ENCODE measurements at regions not wholly inside any gene's neighbourhood (a gene's known extent, or its start where the extent isn't known, plus 50 kb on each side); places are given as distances from the start of the nearest gene placed in this dataset.

DNA sequence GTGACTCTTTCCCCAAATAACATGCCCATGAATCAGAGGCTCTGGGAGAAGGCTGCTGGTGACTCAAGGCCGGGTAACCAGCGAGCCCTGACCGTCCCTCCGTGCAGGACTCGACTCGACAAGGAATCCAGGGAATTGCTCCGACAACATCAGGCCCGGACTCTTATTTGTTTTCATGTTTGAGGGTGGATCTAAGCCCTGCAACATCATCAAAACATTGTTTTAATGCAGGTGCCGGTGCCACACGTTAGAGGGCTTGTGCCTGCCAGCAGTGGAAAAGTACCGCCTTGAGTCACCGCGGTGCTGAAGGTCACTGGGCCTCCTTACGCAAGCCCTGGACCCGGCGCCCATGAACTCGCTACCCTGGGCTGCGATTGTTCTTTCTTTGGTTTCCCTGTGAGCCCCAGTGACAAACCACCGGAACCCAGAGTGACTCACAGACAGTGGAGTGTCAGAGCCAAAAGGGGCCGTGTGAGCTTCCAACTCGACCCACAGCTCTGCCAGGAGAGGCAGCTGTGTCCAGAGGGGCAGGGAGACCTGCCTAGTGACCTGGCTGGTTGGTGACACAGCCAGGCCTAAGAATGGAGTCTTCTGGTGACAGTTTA is 139.4 kb upstream of the SHH start:
- Mint-ChIP-seq H3K4me1 (ENCODE audit: insufficient read depth, unreplicated experiment) (peaks cover 28% of the 10 kb centered on the region), H3K9me3 (ENCODE audit: unreplicated experiment) (no peaks in the 10 kb centered on the region), H3K4me3 (ENCODE audit: unreplicated experiment) (peak overlapping the region; percentile 52), H3K36me3 (ENCODE audit: insufficient read depth, unreplicated experiment) (peaks cover 2% of the 10 kb centered on the region), H3K27me3 (ENCODE audit: insufficient read depth, unreplicated experiment) (peaks cover 5% of the 10 kb centered on the region), H3K27ac (ENCODE audit: low read depth, unreplicated experiment) (peak overlapping the region; percentile 90)
- ChIA-PET POLR2A (interaction anchor here (0.7 to 4.9 kb wide), 8 partner anchors 10 to 90 kb away, joined by 3 to 25 read pairs (median 4); no protein-coding TSS in a partner anchor), CTCF (interaction anchor here (0.6 to 1.3 kb wide), 4 partner anchors 10 to 105 kb away, joined by 3 to 5 read pairs (median 4); no protein-coding TSS in a partner anchor)
- no TSS peak for BruUV-seq (replicated peaks)
- TF ChIP-seq CTCF (IDR thresholded peaks at IDR 0.05; ENCODE audit: unreplicated experiment), result no peak
- peak; percentile 97 for DNase-seq (ENCODE audit: unreplicated experiment)
- intact Hi-C loops (cut with micrococcal nuclease), result loop anchor here (1.0 to 5.0 kb wide), 3 partner anchors 32 to 134 kb away; no protein-coding TSS in a partner anchor

DNA sequence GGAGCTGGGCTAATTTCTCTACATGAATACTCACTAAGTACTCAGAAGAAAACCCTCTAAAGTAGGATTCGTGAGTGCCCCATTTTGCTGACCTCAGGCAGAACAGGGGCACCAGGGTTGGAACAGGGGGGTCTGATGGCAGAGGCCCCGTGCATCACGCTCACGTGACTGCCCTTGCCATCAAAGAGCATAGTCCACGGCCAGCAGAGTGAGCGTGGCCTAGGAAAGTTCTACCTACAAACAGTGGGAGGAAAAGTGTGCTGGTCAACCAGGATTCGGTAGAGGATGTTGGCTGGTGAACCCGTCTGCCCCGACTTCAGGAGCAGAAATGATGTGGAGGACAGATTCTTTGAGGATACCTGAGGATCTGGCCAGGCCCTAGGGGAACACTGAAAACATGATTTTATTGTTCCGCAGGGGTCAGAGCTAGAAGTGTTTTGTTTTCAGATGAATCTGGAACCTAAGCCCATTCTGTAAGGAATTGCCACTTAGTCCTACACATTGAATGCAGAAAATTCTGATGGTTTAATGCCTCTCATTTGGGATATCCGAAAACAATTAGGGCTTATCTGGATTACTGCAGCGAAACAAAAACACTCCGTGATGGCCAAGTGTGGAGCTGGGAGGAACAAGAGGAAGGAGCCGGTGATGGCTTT is 138.8 kb upstream of the SHH start:
- no peak for TF ChIP-seq CTCF (IDR thresholded peaks at IDR 0.05; ENCODE audit: unreplicated experiment)
- Mint-ChIP-seq H3K27me3 (ENCODE audit: insufficient read depth, unreplicated experiment) (peaks cover 12% of the 10 kb centered on the region), H3K27ac (ENCODE audit: low read depth, unreplicated experiment) (peak overlapping the region; percentile 90), H3K4me1 (ENCODE audit: insufficient read depth, unreplicated experiment) (peaks cover 32% of the 10 kb centered on the region), H3K4me3 (ENCODE audit: unreplicated experiment) (peak overlapping the region; percentile 52), H3K9me3 (ENCODE audit: unreplicated experiment) (no peaks in the 10 kb centered on the region), H3K36me3 (ENCODE audit: insufficient read depth, unreplicated experiment) (peaks cover 7% of the 10 kb centered on the region)
- ChIA-PET CTCF (interaction anchor here (0.6 to 1.3 kb wide), 4 partner anchors 11 to 106 kb away, joined by 3 to 5 read pairs (median 4); no protein-coding TSS in a partner anchor), POLR2A (interaction anchor here (0.8 to 4.9 kb wide), 9 partner anchors 10 to 89 kb away, joined by 3 to 25 read pairs (median 3); no protein-coding TSS in a partner anchor)
- DNase-seq (ENCODE audit: unreplicated experiment), result peak; percentile 6
- TSS peak; percentile 53 for BruUV-seq (replicated peaks)
- intact Hi-C loops (cut with micrococcal nuclease), result loop anchor here (1.0 to 5.0 kb wide), 3 partner anchors 32 to 134 kb away; no protein-coding TSS in a partner anchor

DNA sequence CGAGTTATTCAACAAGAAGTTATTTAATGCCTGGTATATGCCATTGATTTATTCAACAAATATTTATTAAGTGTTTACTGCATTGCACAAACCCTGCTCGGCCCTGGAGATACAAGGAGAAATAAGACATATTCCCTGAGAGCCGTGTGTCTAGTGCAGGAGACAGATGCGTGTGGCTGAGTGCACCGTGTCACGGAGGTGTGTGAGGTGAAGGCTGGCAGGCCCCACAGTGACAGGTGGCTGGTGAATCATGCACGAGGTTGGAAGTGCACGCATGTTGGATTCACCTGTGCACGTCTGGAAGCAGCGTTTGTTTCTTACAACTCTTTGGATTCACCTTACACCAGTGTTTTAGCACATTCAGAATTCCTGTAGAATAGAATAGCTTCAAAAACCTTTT is 136.6 kb upstream of the SHH start:
- Mint-ChIP-seq H3K36me3 (ENCODE audit: insufficient read depth, unreplicated experiment) (peaks cover 7% of the 10 kb centered on the region), H3K27ac (ENCODE audit: low read depth, unreplicated experiment) (no peak overlapping the region), H3K4me1 (ENCODE audit: insufficient read depth, unreplicated experiment) (peaks cover 32% of the 10 kb centered on the region), H3K4me3 (ENCODE audit: unreplicated experiment) (no peak overlapping the region), H3K27me3 (ENCODE audit: insufficient read depth, unreplicated experiment) (peaks cover 12% of the 10 kb centered on the region), H3K9me3 (ENCODE audit: unreplicated experiment) (no peaks in the 10 kb centered on the region)
- no TSS peak for BruUV-seq (replicated peaks)
- no peak for DNase-seq (ENCODE audit: unreplicated experiment)
- intact Hi-C loops (cut with micrococcal nuclease), result no loop called here
- POLR2A ChIA-PET, result interaction anchor here (1.1 to 4.9 kb wide), 2 partner anchors 13 to 34 kb away, joined by 3 to 25 read pairs; no protein-coding TSS in a partner anchor
- CTCF ChIA-PET, result interaction anchor here (0.8 kb wide), 1 partner anchor 12 kb away, joined by 3 read pairs; no protein-coding TSS in a partner anchor
- TF ChIP-seq CTCF (IDR thresholded peaks at IDR 0.05; ENCODE audit: unreplicated experiment), result no peak

- ChIA-PET CTCF (interaction anchor here (0.7 kb wide), 1 partner anchor 22 kb away, joined by 3 read pairs; no protein-coding TSS in a partner anchor), POLR2A (no interaction called here)
- peaks cover 12% of the 10 kb centered on the region for H3K27me3 Mint-ChIP-seq (ENCODE audit: insufficient read depth, unreplicated experiment)
- peaks cover 32% of the 10 kb centered on the region for H3K4me1 Mint-ChIP-seq (ENCODE audit: insufficient read depth, unreplicated experiment)
- no peak overlapping the region for H3K27ac Mint-ChIP-seq (ENCODE audit: low read depth, unreplicated experiment)
- intact Hi-C loops (cut with micrococcal nuclease), result no loop called here
- H3K4me3 Mint-ChIP-seq (ENCODE audit: unreplicated experiment), result no peak overlapping the region
- TF ChIP-seq CTCF (IDR thresholded peaks at IDR 0.05; ENCODE audit: unreplicated experiment), result no peak
- BruUV-seq (replicated peaks), result no TSS peak
- peaks cover 7% of the 10 kb centered on the region for H3K36me3 Mint-ChIP-seq (ENCODE audit: insufficient read depth, unreplicated experiment)
- no peaks in the 10 kb centered on the region for H3K9me3 Mint-ChIP-seq (ENCODE audit: unreplicated experiment)
- DNase-seq (ENCODE audit: unreplicated experiment), result no peak
Measured at GRCh38 chr7:155948423-155948822, 136.2 kb upstream of the SHH start.

Data from MCF 10A (cell line).